ENCODE measurements at regions not wholly inside any gene's neighbourhood (a gene's known extent, or its start where the extent isn't known, plus 50 kb on each side); places are given as distances from the start of the nearest gene placed in this dataset.
"Not testable (repeated sequence)": the region's sequence is repeated elsewhere in the genome, so short reads cannot be mapped to it uniquely, and the experiment has no call there.

DNA sequence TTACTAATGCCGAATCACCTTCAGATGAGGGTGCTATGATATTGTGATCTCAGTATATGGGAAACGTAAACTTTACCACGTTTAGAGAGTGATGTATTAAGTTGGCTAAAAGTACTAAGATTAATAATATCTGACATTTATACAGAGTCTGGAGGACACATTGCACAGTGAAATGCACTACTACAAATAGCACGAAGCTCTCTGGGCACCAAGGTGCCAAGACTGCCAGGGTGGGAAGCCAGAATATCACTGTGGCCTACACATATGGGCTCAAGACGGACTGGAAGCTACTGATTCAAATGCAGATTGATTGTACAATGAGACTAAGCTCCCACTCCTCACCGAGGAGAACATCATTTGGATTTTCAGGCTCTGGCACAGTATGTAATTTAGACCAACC lies 113.3 kb upstream of the LIPC start:
- Histone ChIP-seq H3K4me2 (no peak overlapping the region), H3K4me3 (no peak overlapping the region), H3F3A (ENCODE audit: low read depth) (no peaks in the 10 kb centered on the region), H3K79me2 (ENCODE audit: low read depth) (no peaks in the 10 kb centered on the region), H3K36me3 (no peaks in the 10 kb centered on the region), H3K4me1 (no peaks in the 10 kb centered on the region), H3K9me3 (ENCODE audit: low read depth) (no peaks in the 10 kb centered on the region), H4K20me1 (ENCODE audit: low read depth) (no peaks in the 10 kb centered on the region), H2AFZ (replicated peaks) (no peak overlapping the region), H3K9ac (no peak overlapping the region), H3K27ac (no peak overlapping the region), H3K27me3 (no peaks in the 10 kb centered on the region)
- no peak for DNase-seq (ENCODE audit: low spot score)
- peaks cover 2% of the 10 kb centered on the region for H3K27me3 Mint-ChIP-seq (ENCODE audit: insufficient read depth, low read depth)
- no peaks in the 10 kb centered on the region for H3K9me3 Mint-ChIP-seq
- H3K4me3 Mint-ChIP-seq, result no peak overlapping the region
- no peak for TF ChIP-seq CTCF (IDR thresholded peaks at IDR 0.05)
- TF ChIP-seq EZH2phosphoT487 (IDR thresholded peaks at IDR 0.05), result no peak
- no peak for TF ChIP-seq EZH2 (IDR thresholded peaks at IDR 0.05)
- H3K36me3 Mint-ChIP-seq, result no peaks in the 10 kb centered on the region
- no peaks in the 10 kb centered on the region for H3K4me1 Mint-ChIP-seq
- no peak overlapping the region for H3K27ac Mint-ChIP-seq

- no peaks in the 10 kb centered on the region for H4K20me1 ChIP-seq (ENCODE audit: low read depth)
- H2AFZ ChIP-seq (replicated peaks), result no peak overlapping the region
- no peaks in the 10 kb centered on the region for H3K9me3 ChIP-seq (ENCODE audit: low read depth)
- no peak overlapping the region for H3K4me2 ChIP-seq
- no peaks in the 10 kb centered on the region for H3K27me3 ChIP-seq
- H3K36me3 ChIP-seq, result no peaks in the 10 kb centered on the region
- no peak for TF ChIP-seq CTCF (IDR thresholded peaks at IDR 0.05)
- TF ChIP-seq EZH2 (IDR thresholded peaks at IDR 0.05), result no peak
- no peak for TF ChIP-seq EZH2phosphoT487 (IDR thresholded peaks at IDR 0.05)
- H3K27me3 Mint-ChIP-seq (ENCODE audit: insufficient read depth, low read depth), result no peaks in the 10 kb centered on the region
- no peak overlapping the region for H3K4me3 ChIP-seq
- H3F3A ChIP-seq (ENCODE audit: low read depth), result no peaks in the 10 kb centered on the region
- no peak overlapping the region for H3K4me3 Mint-ChIP-seq
- no peaks in the 10 kb centered on the region for H3K4me1 Mint-ChIP-seq
- no peaks in the 10 kb centered on the region for H3K79me2 ChIP-seq (ENCODE audit: low read depth)
- H3K4me1 ChIP-seq, result no peaks in the 10 kb centered on the region
- no peaks in the 10 kb centered on the region for H3K36me3 Mint-ChIP-seq
- H3K27ac Mint-ChIP-seq, result no peak overlapping the region
- no peak overlapping the region for H3K27ac ChIP-seq
- DNase-seq (ENCODE audit: low spot score), result no peak
- no peak overlapping the region for H3K9ac ChIP-seq
- peaks cover 4% of the 10 kb centered on the region for H3K9me3 Mint-ChIP-seq
Observed at GRCh38 chr15:58321034-58321433, 110.8 kb upstream of the LIPC start.

DNA sequence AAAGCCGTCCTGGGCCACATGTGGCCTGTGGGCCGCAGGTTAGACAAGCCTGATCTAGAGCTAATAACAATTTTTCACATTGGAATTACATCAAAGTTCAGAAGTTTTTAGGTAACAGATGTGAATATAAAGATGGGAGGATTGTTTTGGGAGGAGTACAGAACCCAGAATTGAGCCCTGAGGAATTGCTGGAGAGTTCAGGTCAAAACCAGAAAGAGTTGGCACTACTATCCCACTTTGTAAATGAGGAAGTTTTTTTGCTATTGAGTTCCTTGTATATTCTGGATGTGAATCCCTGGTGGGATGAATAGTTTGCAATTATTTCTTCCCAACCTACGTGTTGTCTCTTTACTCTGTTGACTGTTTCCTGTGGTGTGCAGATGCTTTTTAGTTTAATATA lies 109.5 kb upstream of the LIPC start:
- no peak overlapping the region for H2AFZ ChIP-seq (replicated peaks)
- H3K9me3 ChIP-seq (ENCODE audit: low read depth), result no peaks in the 10 kb centered on the region
- H4K20me1 ChIP-seq (ENCODE audit: low read depth), result no peaks in the 10 kb centered on the region
- H3K27me3 ChIP-seq, result no peaks in the 10 kb centered on the region
- no peak overlapping the region for H3K27ac ChIP-seq
- no peak overlapping the region for H3K27ac Mint-ChIP-seq
- DNase-seq (ENCODE audit: low spot score), result no peak
- peaks cover 12% of the 10 kb centered on the region for H3K9me3 Mint-ChIP-seq
- no peak overlapping the region for H3K4me3 ChIP-seq
- no peak for TF ChIP-seq EZH2phosphoT487 (IDR thresholded peaks at IDR 0.05)
- TF ChIP-seq EZH2 (IDR thresholded peaks at IDR 0.05), result no peak
- no peak for TF ChIP-seq CTCF (IDR thresholded peaks at IDR 0.05)
- no peak overlapping the region for H3K9ac ChIP-seq
- no peaks in the 10 kb centered on the region for H3K27me3 Mint-ChIP-seq (ENCODE audit: insufficient read depth, low read depth)
- H3K4me3 Mint-ChIP-seq, result no peak overlapping the region
- H3K79me2 ChIP-seq (ENCODE audit: low read depth), result no peaks in the 10 kb centered on the region
- no peaks in the 10 kb centered on the region for H3K36me3 ChIP-seq
- H3K4me1 ChIP-seq, result no peaks in the 10 kb centered on the region
- H3K36me3 Mint-ChIP-seq, result no peaks in the 10 kb centered on the region
- H3K4me2 ChIP-seq, result no peak overlapping the region
- no peaks in the 10 kb centered on the region for H3K4me1 Mint-ChIP-seq
- no peaks in the 10 kb centered on the region for H3F3A ChIP-seq (ENCODE audit: low read depth)

DNA sequence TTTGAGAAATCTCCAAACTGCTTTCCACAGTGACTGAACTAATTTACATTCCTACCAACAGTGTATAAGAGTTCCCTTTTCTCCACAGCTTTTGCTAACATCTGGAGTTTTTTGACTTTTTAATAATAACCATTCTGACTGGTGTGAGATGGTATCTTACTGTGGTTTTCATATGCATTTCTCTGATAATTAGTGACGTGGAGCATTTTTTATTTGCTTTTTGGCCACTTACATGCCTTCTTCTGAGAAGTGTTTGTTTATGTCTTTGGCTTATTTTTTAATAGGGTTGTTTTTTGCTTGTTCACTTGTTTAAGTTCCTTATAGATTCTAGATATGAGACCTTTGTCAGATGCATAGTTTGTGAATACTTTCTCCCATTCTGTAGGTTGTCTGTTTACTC lies 108.5 kb upstream of the LIPC start:
- H3K27me3 ChIP-seq; DNase-seq (ENCODE audit: low spot score); H3K4me2 ChIP-seq; H3K27ac ChIP-seq; H3K27ac Mint-ChIP-seq; H4K20me1 ChIP-seq (ENCODE audit: low read depth); H3K9me3 ChIP-seq (ENCODE audit: low read depth); H3K36me3 ChIP-seq; H3F3A ChIP-seq (ENCODE audit: low read depth); H2AFZ ChIP-seq (replicated peaks); H3K4me1 ChIP-seq; H3K4me3 Mint-ChIP-seq; H3K79me2 ChIP-seq (ENCODE audit: low read depth); H3K36me3 Mint-ChIP-seq; H3K4me3 ChIP-seq; H3K9ac ChIP-seq; H3K4me1 Mint-ChIP-seq; H3K27me3 Mint-ChIP-seq (ENCODE audit: insufficient read depth, low read depth): not testable (repeated sequence)
- peaks cover 17% of the 10 kb centered on the region for H3K9me3 Mint-ChIP-seq

Data from neural progenitor cell (in vitro differentiated cells).